NK-92 treated with Interleukin-12 subunit alpha and Interleukin-12 subunit beta, amount 100 ng/mL, for 24 hours (cell line): ENCODE measurements at regions not wholly inside any gene's neighbourhood (a gene's known extent, or its start where the extent isn't known, plus 50 kb on each side); places are given as distances from the start of the nearest gene placed in this dataset.

Experiments used
- DNase-seq: peaks from one replicate; lab custom pipeline; 2025; lab: John Stamatoyannopoulos, UW

DNA sequence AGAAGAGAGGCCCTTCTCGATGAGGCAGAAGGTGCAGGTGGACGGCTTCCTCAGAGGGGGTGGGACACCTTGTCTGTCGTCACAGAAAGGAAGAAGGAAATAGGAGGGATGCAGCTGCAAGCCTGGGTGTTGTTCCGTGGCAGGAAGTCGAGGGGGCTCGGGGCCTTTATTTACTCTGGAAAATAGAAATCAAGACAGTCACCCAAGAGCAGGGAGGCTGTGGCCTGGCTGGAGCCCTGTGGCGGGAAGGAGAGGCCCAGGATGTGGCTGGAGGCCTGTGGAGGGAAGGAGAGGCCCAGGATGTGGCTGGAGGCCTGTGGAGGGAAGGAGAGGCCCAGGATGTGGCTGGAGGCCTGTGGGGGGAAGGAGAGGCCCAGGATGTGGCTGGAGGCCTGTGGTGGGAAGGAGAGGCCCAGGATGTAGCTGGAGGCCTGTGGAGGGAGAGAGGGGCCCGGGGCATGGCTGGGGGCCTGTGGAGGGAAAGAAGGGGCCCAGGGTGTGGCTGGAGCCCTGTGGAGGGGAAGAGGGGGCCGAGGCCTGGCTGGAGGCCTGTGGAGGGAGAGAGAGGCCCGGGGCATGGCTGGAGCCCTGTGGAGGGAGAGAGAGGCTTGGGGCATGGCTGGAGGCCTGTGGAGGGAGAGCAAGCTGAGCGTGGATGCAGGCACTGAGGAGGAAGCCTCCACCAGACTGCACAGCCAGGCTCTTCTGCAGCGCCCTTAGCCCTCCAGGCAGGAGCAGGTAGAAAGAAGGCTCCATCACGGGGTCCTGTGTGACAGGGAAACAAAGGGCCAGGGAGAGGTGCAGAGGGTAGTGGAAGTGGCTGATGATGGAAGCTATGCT, 97.3 kb upstream of the SFMBT2 start:
- DNase-seq = peak; percentile 36

DNA sequence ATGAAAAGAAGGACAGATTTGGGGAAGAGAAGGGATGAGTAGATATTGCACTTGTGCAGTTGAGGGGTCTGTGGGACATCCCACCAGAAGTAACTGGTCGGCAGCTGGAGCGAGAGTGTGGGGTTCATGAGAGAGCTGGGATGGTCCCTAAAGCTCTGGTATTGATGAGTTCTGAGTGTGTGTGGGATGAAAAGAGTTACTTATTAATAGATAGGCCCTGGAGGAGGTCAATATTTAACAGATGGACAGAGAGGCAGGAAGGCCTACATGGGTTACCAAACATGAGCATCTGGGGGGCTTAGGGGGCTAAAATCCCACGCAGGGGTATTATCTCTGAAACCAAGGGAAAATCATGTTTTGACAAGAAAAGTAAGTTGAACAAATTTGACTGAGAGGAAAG, 95.7 kb upstream of the SFMBT2 start:
- DNase-seq = no peak

DNA sequence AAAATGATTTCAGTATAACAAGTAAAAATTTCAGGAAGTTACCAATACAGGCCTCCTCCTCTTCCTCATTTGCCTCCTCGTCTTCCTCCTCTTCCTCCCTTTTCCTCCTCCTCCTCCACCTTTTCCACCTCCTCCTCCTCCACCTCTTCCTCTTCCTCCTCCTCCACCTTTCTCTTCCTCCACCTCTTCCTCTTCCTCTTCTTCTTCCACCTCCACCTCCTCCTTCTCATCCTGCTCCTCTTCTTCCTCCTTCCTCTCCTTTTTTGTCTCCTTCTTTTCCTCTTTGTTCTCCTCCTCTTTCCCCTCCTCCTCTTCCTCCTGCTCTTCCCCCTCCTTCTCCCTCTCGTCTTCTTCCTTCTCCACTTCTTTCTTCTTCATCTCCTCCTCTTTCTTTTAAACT, 94.4 kb upstream of the SFMBT2 start:
- DNase-seq = no peak

DNA sequence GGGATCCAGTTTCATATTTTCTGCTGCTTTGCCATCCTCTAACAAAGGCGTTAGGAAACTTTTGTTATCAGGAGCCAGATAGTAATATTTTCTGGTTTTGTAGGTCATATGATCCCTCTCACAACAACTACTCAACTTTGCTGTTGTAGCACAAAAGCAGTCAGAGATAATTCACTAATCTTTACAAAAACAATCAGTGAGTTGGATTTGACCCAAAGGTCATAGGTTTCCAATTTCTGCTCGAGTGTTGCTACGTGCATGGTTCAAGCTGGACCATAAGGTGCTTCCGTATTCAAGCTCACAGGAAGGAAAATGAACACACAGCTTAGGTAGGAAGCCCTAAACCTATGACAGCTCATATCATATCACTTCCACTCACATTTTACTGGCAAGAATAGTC, 92.4 kb upstream of the SFMBT2 start:
- DNase-seq = no peak

DNA sequence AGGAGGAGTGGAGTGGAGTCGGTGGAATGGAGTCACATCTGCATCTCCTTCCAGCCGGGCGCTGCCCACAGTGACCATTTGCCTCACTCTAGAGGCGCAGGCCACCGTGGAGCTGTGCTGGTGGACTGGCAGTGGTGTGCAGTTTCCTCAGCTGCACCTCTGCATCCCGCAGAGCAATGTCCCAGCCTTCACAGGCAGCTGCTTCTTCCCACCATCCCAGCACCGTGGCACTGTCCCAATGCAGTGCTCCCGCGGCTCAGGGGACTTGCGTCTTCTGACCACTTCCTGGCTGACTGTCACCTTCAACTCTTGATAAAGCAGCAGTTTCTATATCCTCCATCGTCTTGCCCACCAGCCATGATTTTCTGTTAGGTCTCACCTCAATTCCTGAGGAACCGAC, 90.3 kb upstream of the SFMBT2 start:
- no peak for DNase-seq

DNA sequence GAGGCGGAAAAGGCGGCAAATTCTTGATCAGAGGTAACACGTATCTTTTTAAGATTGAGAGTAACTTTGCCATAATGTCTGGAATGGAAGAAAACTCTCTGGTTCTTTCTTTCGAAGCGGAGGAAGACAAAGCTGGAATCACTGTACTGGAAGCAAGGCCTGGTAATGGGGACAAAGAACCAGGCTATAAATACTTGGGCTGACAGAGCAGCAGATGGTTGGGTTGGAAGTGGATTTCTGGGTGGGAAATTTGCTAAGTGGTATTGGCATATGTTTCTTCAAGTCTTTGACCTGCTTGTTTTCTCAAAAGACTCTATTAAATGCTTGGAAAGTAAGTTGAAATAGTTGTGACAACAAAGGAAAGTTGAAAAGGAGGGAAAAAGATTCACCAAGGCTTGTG, 87.3 kb upstream of the SFMBT2 start:
- DNase-seq = no peak

DNA sequence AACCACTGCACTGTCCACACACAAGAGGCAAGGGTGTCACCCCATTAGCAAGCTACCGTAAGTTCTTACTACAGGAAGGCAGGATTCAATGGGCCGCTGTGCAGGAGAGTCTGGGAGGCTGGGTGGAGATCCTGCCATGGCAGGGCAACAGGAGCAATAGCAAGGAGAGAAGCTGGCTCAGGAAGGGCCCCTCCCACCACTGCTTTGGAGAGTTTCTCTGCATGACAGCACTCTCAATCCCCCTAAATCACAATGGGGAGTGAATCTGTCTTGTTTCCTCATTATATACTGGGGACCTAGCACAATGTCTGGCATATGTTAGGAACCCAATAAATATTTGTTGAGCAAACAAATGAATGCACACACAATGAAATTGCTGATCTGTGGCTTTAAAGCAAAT, 83.2 kb upstream of the SFMBT2 start:
- no peak for DNase-seq

DNA sequence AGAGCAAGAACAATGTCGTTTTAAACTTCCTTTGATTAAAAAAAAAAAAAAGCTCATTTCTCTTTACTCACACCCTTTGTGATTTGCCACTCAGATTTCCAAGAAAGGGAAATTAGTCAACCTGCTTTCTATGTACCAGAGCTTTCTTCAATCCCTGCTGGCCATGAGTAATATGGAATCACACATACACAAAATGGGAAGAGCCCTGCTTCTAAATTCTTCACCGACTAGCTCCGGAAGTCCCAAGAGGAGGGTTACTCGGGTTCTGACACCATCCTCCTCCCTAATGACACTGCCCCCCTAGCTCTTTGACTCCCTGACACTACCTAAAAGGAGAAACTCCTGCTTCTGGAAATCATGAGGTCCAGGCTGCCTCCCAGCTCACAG, 81.8 kb upstream of the SFMBT2 start:
- DNase-seq = no peak

DNA sequence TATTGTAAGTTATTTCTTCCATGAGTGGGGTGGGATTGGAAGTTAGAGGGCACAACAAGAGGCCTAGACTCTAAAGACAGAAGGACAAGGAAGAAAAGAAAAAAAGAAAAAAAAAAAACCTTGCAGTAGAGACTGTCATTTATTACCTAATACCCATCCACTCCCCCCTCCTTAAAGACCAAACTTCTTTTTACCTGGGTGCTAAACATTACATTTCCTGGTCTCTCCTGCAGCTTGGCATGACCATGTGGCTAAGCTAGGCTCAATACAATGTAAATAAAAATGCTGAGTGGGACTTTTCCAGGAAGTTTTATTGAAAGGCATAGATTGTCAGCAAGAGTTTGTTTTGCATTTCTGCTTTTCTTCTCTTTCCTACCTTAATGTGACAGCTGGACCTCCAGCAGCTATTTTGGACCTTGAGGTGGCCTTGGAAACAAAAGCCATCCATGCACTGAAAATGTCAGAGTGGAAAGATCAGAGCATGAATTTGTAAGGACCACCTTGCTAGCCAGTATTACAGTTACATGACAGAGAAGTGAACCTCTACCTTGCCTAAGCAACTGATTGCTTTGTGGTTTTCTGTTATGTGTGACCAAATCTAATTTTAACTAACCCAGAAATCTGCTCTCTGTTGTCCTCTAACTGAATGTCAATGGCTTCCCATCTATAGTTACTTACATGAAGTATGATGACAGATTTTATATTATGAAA, 81.3 kb upstream of the SFMBT2 start:
- no peak for DNase-seq

DNA sequence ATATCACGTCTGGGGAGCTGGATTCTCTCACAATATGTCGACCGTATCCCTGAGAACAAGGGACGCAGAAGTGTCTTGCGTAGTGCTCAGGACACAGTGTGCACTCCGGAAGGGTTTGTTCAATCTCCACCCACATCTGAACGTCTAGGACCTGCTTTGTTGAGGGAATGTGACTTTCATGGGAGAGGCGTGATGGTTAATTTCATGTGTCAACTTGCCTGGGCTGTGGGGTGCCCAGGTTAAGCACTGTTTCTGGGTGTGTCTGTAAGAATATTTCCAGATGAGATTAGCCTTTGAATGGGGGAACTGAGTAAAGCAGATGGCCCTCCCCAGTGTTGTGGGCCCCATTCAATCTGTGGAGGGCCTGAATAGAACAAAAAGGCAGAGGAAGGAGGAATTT, 80.4 kb upstream of the SFMBT2 start:
- no peak for DNase-seq

DNA sequence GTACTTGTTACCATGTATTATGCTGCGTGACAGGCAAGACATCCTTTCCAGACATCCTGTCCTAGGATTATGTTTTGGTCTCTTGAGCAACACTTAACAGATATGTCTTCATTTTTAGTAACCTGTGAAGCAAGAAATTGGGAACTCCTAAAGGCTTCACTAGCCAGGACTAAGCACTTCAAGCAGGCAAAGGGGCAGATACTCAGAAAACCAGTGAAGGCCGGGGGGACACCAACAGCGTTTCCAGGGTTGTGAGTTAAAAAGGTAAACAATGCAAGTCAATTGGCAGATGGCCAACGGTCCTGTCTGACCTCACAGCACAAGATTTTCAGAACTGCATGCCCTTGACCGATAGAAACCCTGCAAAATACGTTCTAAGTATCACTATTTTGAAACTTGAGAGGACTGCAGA, 77.6 kb upstream of the SFMBT2 start:
- peak; percentile 23 for DNase-seq

DNA sequence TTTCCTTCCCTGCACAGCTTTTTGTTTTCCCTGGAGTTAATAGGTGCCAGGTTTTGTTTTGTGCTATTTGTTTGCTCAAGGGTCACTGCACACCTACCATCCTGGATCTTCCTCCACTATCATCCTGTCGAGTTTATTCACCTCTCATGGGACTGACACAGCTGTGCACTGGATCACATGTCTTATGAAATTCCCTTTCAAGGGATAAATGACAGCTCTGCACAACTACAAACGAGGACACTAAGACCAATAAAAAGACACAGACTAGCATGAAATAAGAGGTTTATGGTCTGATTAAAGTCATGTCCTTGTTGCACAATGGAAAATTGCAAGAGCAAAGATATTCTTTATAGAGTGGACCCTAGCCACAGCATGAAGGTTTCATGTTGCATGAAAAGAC, 76.7 kb upstream of the SFMBT2 start:
- DNase-seq = no peak

DNA sequence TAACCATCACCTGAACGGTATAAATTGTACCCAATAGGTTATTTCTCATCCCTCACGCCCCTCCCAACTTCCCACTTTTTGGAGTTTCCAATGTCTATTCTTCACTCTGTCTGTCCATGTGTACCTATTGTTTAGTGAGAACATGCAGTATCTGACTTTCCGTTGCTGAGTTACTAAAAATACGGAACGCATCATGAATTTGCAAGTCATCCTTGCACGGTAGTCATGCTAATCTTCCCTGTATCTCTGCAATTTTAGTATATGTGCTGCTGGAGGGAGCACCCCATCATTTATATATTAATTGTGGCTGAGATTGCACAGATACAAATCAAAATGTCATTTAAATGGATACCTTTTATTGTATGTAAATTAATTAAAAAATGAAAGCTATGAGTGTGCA, 75.7 kb upstream of the SFMBT2 start:
- no peak for DNase-seq

DNA sequence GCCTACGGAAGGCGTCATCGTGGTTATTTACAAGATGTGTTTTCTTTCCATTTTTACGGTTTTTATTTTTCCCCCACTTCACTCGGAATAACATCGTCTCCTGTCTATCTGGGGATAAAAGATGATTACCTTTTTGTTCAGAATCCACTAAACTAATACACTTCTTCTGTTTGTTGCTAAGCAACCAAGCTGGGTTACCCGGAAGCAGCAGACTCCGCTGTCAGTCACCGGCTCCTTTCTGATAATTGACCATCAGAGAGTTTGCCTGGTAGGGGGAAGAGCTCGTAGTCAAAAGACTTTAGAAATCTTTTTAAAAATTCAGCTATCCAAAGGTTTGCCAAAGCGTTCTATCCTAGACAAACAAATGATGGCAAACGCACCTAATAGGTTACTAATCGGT, 75.0 kb upstream of the SFMBT2 start:
- DNase-seq = no peak

DNA sequence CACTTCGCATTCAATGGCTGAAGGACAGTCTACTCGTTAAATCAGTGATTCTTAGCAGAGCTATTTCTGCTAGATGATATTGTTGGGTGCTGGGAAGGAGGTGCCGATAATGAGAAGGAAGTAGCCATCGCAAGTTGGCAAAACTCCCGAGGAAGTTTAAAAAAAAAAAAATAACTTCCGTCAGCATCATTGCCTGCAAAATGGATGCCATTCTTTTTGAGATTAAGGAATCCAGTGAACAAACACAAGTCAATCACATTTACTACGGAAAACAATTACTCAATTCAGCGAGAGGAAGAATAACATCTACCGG, 74.4 kb upstream of the SFMBT2 start:
- DNase-seq = no peak

DNA sequence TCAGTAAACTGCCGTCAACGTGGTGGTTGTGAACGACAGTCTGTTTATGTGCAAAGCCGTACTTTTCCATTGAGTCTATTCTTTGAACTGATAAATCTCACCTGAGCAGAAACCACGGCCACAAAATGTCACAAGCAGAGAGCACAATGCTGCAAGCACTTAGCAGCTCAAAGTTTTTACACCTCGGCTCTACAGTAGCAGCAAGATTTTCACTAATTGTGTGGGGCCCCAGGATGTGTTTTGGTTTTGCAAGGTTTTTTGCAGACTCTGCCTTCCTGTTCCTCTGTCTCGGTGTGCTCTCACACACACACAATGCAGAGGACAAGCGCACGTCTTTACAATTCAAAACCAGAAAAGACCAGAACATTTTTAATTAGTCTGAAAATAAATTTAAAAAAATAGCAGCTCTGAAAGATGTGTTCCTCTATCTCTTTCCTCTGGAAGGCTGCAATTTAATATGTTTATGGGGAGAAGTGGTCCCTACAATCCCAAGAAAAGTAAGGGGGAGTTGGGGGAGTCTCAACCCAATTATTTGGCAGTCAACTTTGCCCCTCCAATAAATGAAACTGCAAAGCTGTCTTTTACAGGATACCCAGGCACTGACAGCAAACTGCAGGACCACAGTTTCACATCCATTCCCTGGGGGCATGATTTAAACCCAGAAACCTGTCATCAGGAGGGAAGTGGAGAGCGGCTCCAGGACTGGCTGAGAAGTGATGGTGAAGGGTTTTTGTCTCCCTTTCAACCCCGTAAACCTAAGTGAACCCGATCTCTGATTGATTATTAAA, 73.8 kb upstream of the SFMBT2 start:
- DNase-seq = peak; percentile 81

DNA sequence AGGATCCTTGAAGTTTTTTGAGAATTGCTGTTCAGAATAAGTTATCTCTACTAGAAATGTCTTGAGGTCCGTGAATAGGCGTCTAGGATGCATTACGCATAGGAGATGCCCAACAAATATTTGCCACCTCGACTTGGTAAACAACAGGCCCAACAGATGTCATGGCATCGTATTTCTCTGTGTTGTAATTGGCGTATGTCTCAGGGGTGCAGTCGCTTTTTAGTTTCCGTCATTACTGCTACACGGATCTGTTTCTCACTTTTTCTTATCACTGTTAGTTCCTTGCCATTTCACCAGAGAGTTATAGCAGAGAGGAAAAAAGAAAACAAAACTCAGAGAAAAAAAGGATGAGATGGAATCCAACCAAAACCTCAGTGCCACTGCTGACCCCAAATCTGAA, 73.0 kb upstream of the SFMBT2 start:
- no peak for DNase-seq

DNA sequence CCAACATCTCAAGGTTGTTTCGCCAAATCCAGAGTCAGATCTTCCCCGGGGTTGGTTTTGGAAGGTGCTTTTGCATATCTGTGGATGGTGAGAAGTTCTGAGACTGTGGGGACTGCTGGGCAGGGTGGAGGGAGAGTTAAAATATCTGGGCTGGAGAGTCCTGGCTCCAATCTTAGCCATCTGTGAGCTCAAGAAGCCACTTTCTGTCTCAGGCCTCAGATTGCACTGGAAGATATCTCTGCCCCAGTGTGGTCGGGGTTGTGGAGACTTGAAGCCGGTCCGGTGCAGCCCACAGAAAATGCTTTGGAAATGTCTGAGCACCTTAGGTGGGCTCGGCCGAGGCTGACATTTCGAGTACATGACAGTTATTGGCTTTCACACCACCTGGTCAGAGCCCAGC, 72.2 kb upstream of the SFMBT2 start:
- DNase-seq = peak; percentile 27

DNA sequence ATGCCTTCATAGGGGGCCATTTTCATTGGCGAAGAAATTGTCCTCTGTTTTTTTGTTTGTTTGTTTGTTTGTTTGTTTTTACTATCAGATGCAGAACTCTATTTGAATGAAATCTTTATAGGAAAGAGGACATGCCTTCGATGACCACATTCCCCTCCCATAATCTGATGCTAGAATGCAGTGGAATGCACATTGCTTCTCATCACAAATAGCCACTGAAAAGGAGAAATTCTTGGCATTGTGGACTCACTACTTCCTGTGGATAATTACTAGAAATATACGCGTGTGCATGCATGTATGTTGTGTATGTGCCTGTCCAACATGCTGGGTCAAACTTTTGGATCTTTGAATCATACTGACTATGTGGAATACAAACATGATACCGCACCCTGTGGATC, 70.5 kb upstream of the SFMBT2 start:
- DNase-seq = no peak

DNA sequence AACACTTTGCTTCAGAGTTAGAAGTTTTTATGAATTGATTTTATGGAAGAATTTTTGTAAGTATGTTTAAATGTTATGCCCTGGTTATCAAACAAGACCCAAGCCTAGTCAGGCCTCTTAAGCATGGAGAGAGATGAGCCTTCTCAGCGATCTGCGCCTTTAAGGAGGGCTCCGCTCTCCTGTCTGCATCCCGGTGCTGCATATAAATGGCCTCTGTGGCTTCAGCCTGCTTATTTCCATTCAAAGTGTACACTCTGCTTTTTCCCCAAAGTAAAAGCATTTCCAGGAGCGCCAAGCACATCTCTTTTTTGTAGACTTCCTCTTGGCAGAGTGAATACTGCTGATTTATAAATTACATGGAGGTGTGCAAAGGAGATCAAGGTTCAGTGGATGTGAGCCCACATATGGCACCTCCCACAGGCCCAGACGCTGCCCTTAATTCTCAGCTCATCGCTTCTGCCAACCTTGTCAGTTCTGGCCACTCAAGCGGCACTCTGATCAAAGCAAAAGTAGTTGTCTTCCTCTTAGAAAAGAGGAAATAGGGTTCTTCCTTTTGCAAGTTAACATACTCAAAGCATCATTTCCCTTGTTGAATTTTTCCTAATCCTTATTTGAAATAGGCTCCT, 70.0 kb upstream of the SFMBT2 start:
- DNase-seq = no peak

DNA sequence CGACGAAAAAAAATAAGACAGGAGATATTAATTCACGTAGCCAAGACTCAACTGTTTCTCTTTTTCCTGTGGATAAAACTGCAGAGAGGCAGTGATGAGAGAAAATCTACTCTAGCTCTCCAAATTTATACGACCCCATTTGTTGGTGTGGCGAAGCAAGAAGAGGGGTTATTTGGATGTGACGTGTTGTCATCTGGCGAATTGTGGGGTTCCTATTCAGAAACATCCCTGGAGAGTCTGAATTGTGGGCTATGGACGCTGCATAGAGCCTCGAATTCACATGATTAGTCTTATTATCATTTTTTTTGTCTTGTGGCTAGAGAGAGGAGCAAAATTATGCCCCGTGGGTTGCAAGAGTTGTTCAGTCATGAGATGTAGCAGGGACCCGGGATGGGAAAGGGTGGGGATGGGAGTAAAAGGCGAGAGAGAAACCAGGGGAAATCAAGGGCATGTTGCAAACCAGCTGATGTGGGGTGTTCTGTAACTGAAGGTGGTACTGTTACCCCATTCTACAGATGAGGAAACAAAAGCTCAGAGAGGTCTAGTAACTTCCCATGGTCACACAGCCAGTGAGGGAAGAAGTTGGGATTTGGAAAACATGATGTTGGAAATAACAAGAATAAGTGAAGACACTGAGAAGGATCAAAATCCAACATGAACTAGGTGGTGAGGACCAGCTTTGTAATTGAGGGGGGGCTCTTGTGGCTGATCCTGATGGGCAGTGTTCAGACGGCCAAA, 69.2 kb upstream of the SFMBT2 start:
- DNase-seq = no peak
